ENCODE measurements at regions not wholly inside any gene's neighbourhood (a gene's known extent, or its start where the extent isn't known, plus 50 kb on each side); places are given as distances from the start of the nearest gene placed in this dataset.

DNA sequence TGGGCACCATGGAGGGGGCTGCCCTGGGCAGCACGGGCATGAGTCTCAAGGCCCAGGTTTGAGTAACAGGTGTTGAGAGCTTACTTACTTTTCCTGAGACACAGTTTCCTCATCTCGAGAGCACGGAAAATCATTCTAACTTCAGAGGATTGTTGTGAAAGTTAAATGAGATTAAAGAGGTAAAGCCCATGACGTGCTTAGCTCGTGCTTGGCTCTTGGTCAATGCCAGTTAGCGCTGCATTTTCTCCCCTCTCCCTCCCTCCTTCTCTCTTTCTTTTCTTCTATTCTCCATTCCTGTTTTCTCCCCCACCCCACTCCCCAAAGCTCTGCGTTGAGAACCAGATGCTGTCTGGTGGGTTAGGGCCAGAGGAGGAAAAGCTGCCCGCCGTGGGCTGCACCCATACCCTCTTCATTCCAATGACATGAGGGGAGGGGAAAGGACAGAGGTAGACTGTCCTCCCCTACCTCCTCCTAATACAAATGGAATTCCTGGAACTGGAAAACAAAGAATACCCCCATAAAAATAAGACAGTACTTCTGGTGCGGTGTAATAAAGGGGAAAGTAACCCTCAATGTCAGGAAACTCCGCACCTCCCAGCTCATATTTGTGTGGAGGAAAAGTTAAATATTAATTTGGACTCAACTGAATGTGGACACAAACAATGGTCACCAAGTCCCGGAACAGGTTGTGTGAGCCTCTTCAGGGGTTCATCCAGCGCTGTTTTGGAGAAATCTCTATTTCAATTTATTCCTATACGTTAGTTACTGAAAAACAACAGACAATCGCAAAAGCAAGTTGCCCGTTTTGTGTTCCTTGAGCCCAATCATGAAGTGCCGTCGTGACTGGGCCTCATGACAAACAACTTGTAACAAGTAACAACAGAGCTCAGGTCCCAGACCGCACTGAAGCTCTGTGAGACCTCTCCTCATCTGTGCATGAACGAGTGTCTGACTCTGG lies 54.8 kb upstream of the B3GAT1 start:
- FAIRE-seq (no peak), DNase-seq (ENCODE audit: low read depth in 1 of 2, low spot score in 2 of 2) (no peak)
- Histone ChIP-seq H4K91ac (replicated peaks; ENCODE audit: insufficient read length, low read length) (no peak overlapping the region), H4K5ac (ENCODE audit: insufficient read length, low read depth, low read length) (no peak overlapping the region), H2BK20ac (ENCODE audit: low read length) (no peak overlapping the region), H3K23me2 (ENCODE audit: low read depth, low read length) (no peaks in the 10 kb centered on the region), H3K56ac (replicated peaks; ENCODE audit: insufficient read length, low read depth, low read length) (no peak overlapping the region), H3K79me2 (ENCODE audit: control insufficient read depth in 1 of 2, insufficient read depth in 2 of 2, low read length in 2 of 2) (no peaks in the 10 kb centered on the region), H3K4me2 (ENCODE audit: insufficient read depth in 1 of 2, low read depth in 2 of 2, low read length in 2 of 2) (no peak overlapping the region; a peak in 1 of 4 replicates), H2AK5ac (ENCODE audit: low read depth, low read length) (no peak overlapping the region), H3K36me3 (ENCODE audit: control insufficient read depth in 2 of 4, insufficient read depth in 4 of 4, low read length in 3 of 4) (no peaks in the 10 kb centered on the region), H3K27ac (ENCODE audit: low read depth, low read length) (no peak overlapping the region), H3K27me3 (replicated peaks in 1 of 4; ENCODE audit: control insufficient read depth in 3 of 4, extremely low read depth in 1 of 4, insufficient read depth in 3 of 4, low read length in 3 of 4) (peaks cover 0 to 7% (median 6%) of the 10 kb centered on the region in 4 experiments; a peak in 4 of 7 replicates), H3K4me3 (ENCODE audit: extremely low read depth in 1 of 4, insufficient read depth in 2 of 4, low read depth in 3 of 4, low read length in 4 of 4) (no peak overlapping the region), H3K9me3 (ENCODE audit: insufficient read depth in 2 of 2, low read depth in 1 of 2, low read length in 1 of 2) (no peaks in the 10 kb centered on the region), H2AFZ (ENCODE audit: low read length) (no peak overlapping the region), H3K79me1 (ENCODE audit: low read depth, low read length) (no peaks in the 10 kb centered on the region), H2BK120ac (replicated peaks; ENCODE audit: low read depth, low read length) (no peak overlapping the region), H2BK15ac (ENCODE audit: low read length) (no peak overlapping the region), H2BK5ac (ENCODE audit: low read depth, low read length) (no peak overlapping the region), H3K14ac (ENCODE audit: insufficient read length) (no peak overlapping the region), H3K23ac (ENCODE audit: insufficient read length) (no peak overlapping the region), H2BK12ac (ENCODE audit: low read depth, low read length) (no peak overlapping the region), H3K9ac (replicated peaks in 1 of 4; ENCODE audit: extremely low read depth in 1 of 4, low read depth in 3 of 4, low read length in 3 of 4) (no peak overlapping the region), H3K4ac (replicated peaks; ENCODE audit: insufficient read length, low read depth, low read length) (no peak overlapping the region), H4K8ac (ENCODE audit: extremely low read depth, insufficient read depth, low read length) (no peak overlapping the region), H3K18ac (ENCODE audit: extremely low read depth, low read length) (no peak overlapping the region), H4K20me1 (replicated peaks in 1 of 2; ENCODE audit: control insufficient read depth in 1 of 2, insufficient read depth in 2 of 2, low read length in 2 of 2) (peaks cover 0 to 2% of the 10 kb centered on the region in 2 experiments), H3K4me1 (replicated peaks in 1 of 4; ENCODE audit: control insufficient read depth in 3 of 4, insufficient read depth in 4 of 4, low read length in 3 of 4) (peaks cover 0 to 4% (median 1%) of the 10 kb centered on the region in 4 experiments; a peak in 4 of 7 replicates)
- ChIA-PET POLR2A (ENCODE audit: partially characterized antibody) (no interaction called here), CTCF (ENCODE audit: partially characterized antibody) (interaction anchor here (0.9 to 3.3 kb wide), 5 partner anchors 11 to 74 kb away, joined by 3 to 9 read pairs (median 4); no protein-coding TSS in a partner anchor)
- 85% methylated on average over 18 of the region's 20 CpGs; no CpG with 5 or more reads in 1 of the 2 experiments for WGBS, 2 experiments (ENCODE audit: extremely low coverage in 1 of 2, insufficient coverage in 1 of 2, insufficient read length in 1 of 2, insufficient replicate concordance in 2 of 2, low coverage in 1 of 2, low lambda C conversion rate in 2 of 2, missing lambda C conversion rate in 1 of 2)
- no peak for TF ChIP-seq FOSL1 (IDR thresholded peaks at IDR 0.05; ENCODE audit: insufficient read depth, low read depth, low read length)
- TF ChIP-seq CBX5 (IDR thresholded peaks at IDR 0.05; ENCODE audit: low read depth, low read length), result no peak
- TF ChIP-seq SP4 (IDR thresholded peaks at IDR 0.05; ENCODE audit: low read length), result no peak
- TF ChIP-seq, protein P1, sequence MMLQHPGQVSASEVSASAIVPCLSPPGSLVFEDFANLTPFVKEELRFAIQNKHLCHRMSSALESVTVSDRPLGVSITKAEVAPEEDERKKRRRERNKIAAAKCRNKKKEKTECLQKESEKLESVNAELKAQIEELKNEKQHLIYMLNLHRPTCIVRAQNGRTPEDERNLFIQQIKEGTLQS (IDR thresholded peaks at IDR 0.05; ENCODE audit: insufficient read depth, low read depth, low read length), result no peak
- no peak for TF ChIP-seq SP1 (IDR thresholded peaks at IDR 0.05; ENCODE audit: low read depth, low read length)
- TF ChIP-seq TAF1 (IDR thresholded peaks at IDR 0.05; ENCODE audit: low read depth, low read length), result no peak
- TF ChIP-seq HDAC2 (IDR thresholded peaks at IDR 0.05; ENCODE audit: borderline replicate concordance in 1 of 2, low read depth in 2 of 2, low read length in 2 of 2), result no peak
- no peak for TF ChIP-seq NRF1 (IDR thresholded peaks at IDR 0.05; ENCODE audit: low read depth, low read length)
- no peak for TF ChIP-seq CREB1 (IDR thresholded peaks at IDR 0.05)
- TF ChIP-seq CEBPB (IDR thresholded peaks at IDR 0.05; ENCODE audit: low read depth, low read length), result no peak
- TF ChIP-seq POLR2AphosphoS5 (IDR thresholded peaks at IDR 0.05; ENCODE audit: low read depth, low read length), result no peak
